ENCODE measurements at regions not wholly inside any gene's neighbourhood (a gene's known extent, or its start where the extent isn't known, plus 50 kb on each side); places are given as distances from the start of the nearest gene placed in this dataset.
A peak's percentile ranks its signal among the peaks of the same experiment; 100 is the strongest.

GRCh38 chr9:134562146-134562849 lies 79.3 kb upstream of the COL5A1 start:
- no peak for DNase-seq

- DNase-seq: no peak
Measured at GRCh38 chr9:134563397-134563796, 78.2 kb upstream of the COL5A1 start.

- peak; percentile 3 for DNase-seq
Measured at GRCh38 chr9:134564431-134565170, 77.0 kb upstream of the COL5A1 start.

GRCh38 chr9:134565316-134565915 lies 76.2 kb upstream of the COL5A1 start:
- DNase-seq: no peak

GRCh38 chr9:134566196-134566847 lies 75.3 kb upstream of the COL5A1 start:
- no peak for DNase-seq

GRCh38 chr9:134566936-134567335 lies 74.7 kb upstream of the COL5A1 start:
- peak; percentile 7 for DNase-seq

- DNase-seq: no peak
Measured at GRCh38 chr9:134568116-134568515, 73.5 kb upstream of the COL5A1 start.

- no peak for DNase-seq
Measured at GRCh38 chr9:134568811-134569210, 72.8 kb upstream of the COL5A1 start.

- no peak for DNase-seq
Measured at GRCh38 chr9:134569626-134570025, 72.0 kb upstream of the COL5A1 start.

- no peak for DNase-seq
Measured at GRCh38 chr9:134570151-134570621, 71.4 kb upstream of the COL5A1 start.

GRCh38 chr9:134570711-134571325 lies 70.8 kb upstream of the COL5A1 start:
- peak; percentile 14 for DNase-seq

- peak; percentile 16 for DNase-seq
Measured at GRCh38 chr9:134571326-134571931, 70.2 kb upstream of the COL5A1 start.

GRCh38 chr9:134571946-134572917 lies 69.4 kb upstream of the COL5A1 start:
- DNase-seq: peak; percentile 23

- peak; percentile 7 for DNase-seq
Measured at GRCh38 chr9:134574686-134575085, 66.9 kb upstream of the COL5A1 start.

GRCh38 chr9:134575103-134575900 lies 66.3 kb upstream of the COL5A1 start:
- DNase-seq: peak; percentile 14

- peak; percentile 13 for DNase-seq
Measured at GRCh38 chr9:134575901-134576176, 65.8 kb upstream of the COL5A1 start.

GRCh38 chr9:134585021-134585561 lies 56.5 kb upstream of the COL5A1 start:
- no peak for DNase-seq

GRCh38 chr9:134585746-134586706 lies 55.6 kb upstream of the COL5A1 start:
- peak; percentile 17 for DNase-seq

- DNase-seq: no peak
Measured at GRCh38 chr9:134589748-134590147, 51.9 kb upstream of the COL5A1 start.

Data from activated CD4-positive, CD25-positive, alpha-beta regulatory T cell treated with anti-CD3 and anti-CD28 coated beads, Interleukin-2, amount 50 U/mL, for 72 hours (primary cell).